HFFc6 (cell line): ENCODE measurements at regions not wholly inside any gene's neighbourhood (a gene's known extent, or its start where the extent isn't known, plus 50 kb on each side); places are given as distances from the start of the nearest gene placed in this dataset.

ENCODE experiments used
- DNase-seq: peaks from one replicate; pipeline ENCODE4 v3.0.0-alpha.2; 2018
- H3K27ac Mint-ChIP-seq: 2 replicates; pipeline ENCODE4 v1.8.0; 2020; ENCODE audit warnings: mild to moderate bottlenecking, mixed read lengths
- H3K27me3 Mint-ChIP-seq: 2 replicates; pipeline ENCODE4 v1.8.0; 2021; ENCODE audit warnings: mild to moderate bottlenecking, moderate library complexity, mixed read lengths; ENCODE audit not compliant: insufficient read depth
- H3K36me3 Mint-ChIP-seq: 2 replicates; pipeline ENCODE4 v1.8.0; 2021; ENCODE audit warnings: low read depth, mixed read lengths
- H3K4me1 Mint-ChIP-seq: 2 replicates; pipeline ENCODE4 v1.8.0; 2020; ENCODE audit warnings: low read depth, mixed read lengths
- H3K4me3 Mint-ChIP-seq: 2 replicates; pipeline ENCODE4 v1.8.0; 2020; ENCODE audit warnings: mild to moderate bottlenecking, moderate library complexity, mixed read lengths
- H3K9me3 Mint-ChIP-seq: 2 replicates; pipeline ENCODE4 v1.8.0; 2020; ENCODE audit warnings: mild to moderate bottlenecking, mixed read lengths
- CTCF ChIP-seq: fragments of 200-600 bp; sonication (generic); IDR thresholded peaks from 2 replicates; pipeline ENCODE4 v1.5.0; 2021; ENCODE audit warnings: antibody characterized with exemption, mild to moderate bottlenecking

DNA sequence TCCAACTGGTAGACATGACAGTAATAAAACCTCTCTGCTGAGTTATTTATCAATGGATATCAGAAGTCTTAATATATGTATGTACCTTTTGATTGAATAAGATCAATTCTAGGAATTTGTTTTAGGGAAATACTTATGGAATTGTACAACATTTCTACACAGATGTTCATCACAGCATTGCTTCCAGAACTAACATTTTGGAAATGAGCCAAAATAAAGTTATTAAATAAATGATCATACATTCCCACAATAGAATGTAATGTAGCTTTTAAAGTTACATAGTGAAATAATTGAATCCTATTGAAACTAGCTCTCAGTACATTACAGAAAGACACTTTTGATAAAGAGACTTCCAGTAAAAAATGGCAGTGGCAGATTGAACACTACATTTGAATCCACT is 481.6 kb upstream of the LRRN3 start:
- no peak for DNase-seq
- Mint-ChIP-seq H3K4me1 (no peaks in the 10 kb centered on the region; the same call in none of the 2 replicates), H3K27ac (no peak overlapping the region), H3K27me3 (no peaks in the 10 kb centered on the region; the same call in 1 of the 2 replicates), H3K9me3 (no peaks in the 10 kb centered on the region), H3K36me3 (no peaks in the 10 kb centered on the region), H3K4me3 (no peak overlapping the region)
- TF ChIP-seq CTCF, result no peak

DNA sequence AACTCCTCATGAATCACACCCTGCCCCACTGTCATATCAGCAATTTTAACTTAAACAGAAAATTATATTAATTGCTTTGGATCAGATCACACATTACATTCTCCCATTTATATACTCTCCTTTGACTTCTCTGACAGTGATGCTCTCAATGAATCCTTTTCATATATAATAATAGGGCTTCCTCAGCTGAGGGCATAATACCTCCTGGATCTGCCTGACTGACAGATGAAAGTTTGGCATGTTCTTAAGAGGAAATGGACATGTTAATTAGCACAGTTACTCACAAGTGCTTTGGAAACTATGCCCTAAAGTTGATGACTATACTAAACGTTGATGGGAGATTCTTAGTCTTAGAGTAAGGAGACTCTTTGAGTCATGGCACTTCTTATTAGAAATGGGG is 478.2 kb upstream of the LRRN3 start:
- Mint-ChIP-seq H3K9me3 (no peaks in the 10 kb centered on the region), H3K36me3 (peaks cover 8% of the 10 kb centered on the region; the same call in 1 of the 2 replicates), H3K4me3 (no peak overlapping the region), H3K27me3 (no peaks in the 10 kb centered on the region), H3K27ac (no peak overlapping the region), H3K4me1 (no peaks in the 10 kb centered on the region; the same call in none of the 2 replicates)
- TF ChIP-seq CTCF, result no peak
- no peak for DNase-seq
